ENCODE measurements at regions not wholly inside any gene's neighbourhood (a gene's known extent, or its start where the extent isn't known, plus 50 kb on each side); places are given as distances from the start of the nearest gene placed in this dataset.

GRCh38 chr15:92831655-92832328, 68.3 kb upstream of the CHD2 start (continued):
- TF ChIP-seq CTCF (IDR thresholded peaks at IDR 0.05 in 2 of 3, conservative IDR thresholded peaks at IDR 0.05 in 1 of 3; ENCODE audit: borderline replicate concordance in 1 of 3, insufficient read depth in 1 of 3, low read depth in 2 of 3, low read length in 2 of 3) (no peak), JUND (IDR thresholded peaks at IDR 0.05) (peak; percentile 98), FOSL1 (IDR thresholded peaks at IDR 0.05; ENCODE audit: low read depth) (peak; percentile 97)

GRCh38 chr15:92833106-92833433, 67.1 kb upstream of the CHD2 start:
- Histone ChIP-seq H3K27ac (ENCODE audit: low read depth, low read length) (peak overlapping the region; percentile 92), H3K4me1 (ENCODE audit: control insufficient read depth in 1 of 2, insufficient read depth in 2 of 2, low read length in 2 of 2) (peaks cover 26 to 32% of the 10 kb centered on the region in 2 experiments), H3K9me2 (ENCODE audit: insufficient read depth) (no peaks in the 10 kb centered on the region), H4K20me1 (ENCODE audit: insufficient read depth) (no peaks in the 10 kb centered on the region), H3K79me2 (ENCODE audit: insufficient read depth, low read length) (no peaks in the 10 kb centered on the region), H2AFZ (ENCODE audit: low read depth, low read length, poor library complexity, severe bottlenecking) (peak overlapping the region; percentile 46), H3K9me3 (ENCODE audit: control insufficient read depth in 1 of 2, insufficient read depth in 1 of 2, low read depth in 1 of 2, low read length in 2 of 2) (no peaks in the 10 kb centered on the region), H3K9ac (ENCODE audit: low read length) (0 out of 2 replicates have a peak overlapping the region, but pooled peaks have one; percentile 48), H3K4me3 (replicated peaks in 1 of 2; ENCODE audit: low read depth in 1 of 2, low read length in 2 of 2) (no peak overlapping the region), H3K4me2 (ENCODE audit: low read length) (peak overlapping the region; percentile 70; the same call in 1 of the 2 replicates), H3K36me3 (ENCODE audit: control insufficient read depth in 1 of 2, insufficient read depth in 2 of 2, low read length in 2 of 2) (no peaks in the 10 kb centered on the region), H3K27me3 (ENCODE audit: insufficient read depth, low read length) (no peaks in the 10 kb centered on the region)
- POLR2A ChIA-PET: interaction anchor here (1.9 to 4.2 kb wide), 3 partner anchors 12 to 48 kb away, joined by 4 to 37 read pairs (median 27); no protein-coding TSS in a partner anchor
- no TSS peak for BruUV-seq (replicated peaks)
- CTCF ChIA-PET: no interaction called here
- DNase-seq (ENCODE audit: low read depth, low spot score) (no peak), ATAC-seq (no peak)
- no peak for TF ChIP-seq TCF7L2 (IDR thresholded peaks at IDR 0.05; ENCODE audit: borderline replicate concordance, extremely low read depth, insufficient read depth, insufficient read length)
- no peak for TF ChIP-seq POLR2A (IDR thresholded peaks at IDR 0.05; ENCODE audit: borderline replicate concordance, extremely low read depth, insufficient read depth, insufficient read length)
- TF ChIP-seq CTCF (IDR thresholded peaks at IDR 0.05 in 2 of 3, conservative IDR thresholded peaks at IDR 0.05 in 1 of 3; ENCODE audit: borderline replicate concordance in 1 of 3, insufficient read depth in 1 of 3, low read depth in 2 of 3, low read length in 2 of 3): no peak
- no peak for TF ChIP-seq ATF3 (IDR thresholded peaks at IDR 0.05)
- no peak for TF ChIP-seq EGR1 (IDR thresholded peaks at IDR 0.05; ENCODE audit: low read depth)
- no peak for TF ChIP-seq EZH2 (IDR thresholded peaks at IDR 0.05)
- TF ChIP-seq CBX3 (IDR thresholded peaks at IDR 0.05; ENCODE audit: low read depth): no peak
- TF ChIP-seq FOSL1 (IDR thresholded peaks at IDR 0.05; ENCODE audit: low read depth): no peak
- TF ChIP-seq ZNF274 (IDR thresholded peaks at IDR 0.05; ENCODE audit: low read depth, low read length): no peak
- no peak for TF ChIP-seq MAX (IDR thresholded peaks at IDR 0.05)
- no peak for TF ChIP-seq EZH2phosphoT487 (IDR thresholded peaks at IDR 0.05; ENCODE audit: borderline replicate concordance)
- TF ChIP-seq SP1 (IDR thresholded peaks at IDR 0.05; ENCODE audit: low read depth): no peak
- TF ChIP-seq ZFX (IDR thresholded peaks at IDR 0.05): no peak
- no peak for TF ChIP-seq RAD21 (IDR thresholded peaks at IDR 0.05; ENCODE audit: low read depth)
- no peak for TF ChIP-seq SRF (IDR thresholded peaks at IDR 0.05; ENCODE audit: low read depth)
- TF ChIP-seq ZBTB33 (IDR thresholded peaks at IDR 0.05; ENCODE audit: extremely low read depth, insufficient replicate concordance, low read length): no peak
- no peak for TF ChIP-seq YY1 (IDR thresholded peaks at IDR 0.05; ENCODE audit: extremely low read depth, insufficient replicate concordance, low read depth, low read length)
- no peak for TF ChIP-seq JUND (IDR thresholded peaks at IDR 0.05)
- RAD21 ChIA-PET (ENCODE audit: low non-redundant PET in 1 of 2, low total read pairs in 2 of 2, uncharacterized antibody in 2 of 2, unreplicated experiment in 2 of 2): no interaction called here
- intact Hi-C loops (cut with micrococcal nuclease): no loop called here

Measured in HCT116 (cell line).